ENCODE measurements at regions not wholly inside any gene's neighbourhood (a gene's known extent, or its start where the extent isn't known, plus 50 kb on each side); places are given as distances from the start of the nearest gene placed in this dataset.

- TF ChIP-seq ZNF462 (CRISPR knock-in tag; IDR thresholded peaks at IDR 0.05) (no peak), NANOG (IDR thresholded peaks at IDR 0.05; ENCODE audit: borderline replicate concordance) (0 out of 2 replicates have a peak, but pooled peaks have one; percentile 6), JUNB (IDR thresholded peaks at IDR 0.05; ENCODE audit: unreplicated experiment) (no peak), EZH2phosphoT487 (IDR thresholded peaks at IDR 0.05; ENCODE audit: unreplicated experiment) (no peak), ZNF114 (CRISPR knock-in tag; IDR thresholded peaks at IDR 0.05) (no peak)
These were observed 211.6 kb upstream of the ZNF184 start (continued) for GRCh38 chr6:27684264-27685211.

- peak; percentile 18 for ATAC-seq
- Histone ChIP-seq H4K20me1 (replicated peaks; ENCODE audit: insufficient read depth) (no peaks in the 10 kb centered on the region), H3K4me1 (ENCODE audit: insufficient read depth) (peaks cover 6% of the 10 kb centered on the region; the same call in 1 of the 2 replicates), H3K36me3 (ENCODE audit: insufficient read depth) (no peaks in the 10 kb centered on the region), H3K27me3 (ENCODE audit: insufficient read depth) (peaks cover 48% of the 10 kb centered on the region), H3K27ac (ENCODE audit: low read depth) (no peak overlapping the region), H3K79me2 (replicated peaks; ENCODE audit: insufficient read depth) (no peaks in the 10 kb centered on the region), H2AFZ (peak overlapping the region; percentile 35; the same call in 1 of the 2 replicates), H3K9me2 (ENCODE audit: insufficient read depth) (no peaks in the 10 kb centered on the region), H3K4me2 (peak overlapping the region; percentile 89), H3F3A (replicated peaks; ENCODE audit: low read depth) (0 out of 2 replicates have a peak, but pooled peaks cover 3% of the 10 kb centered on the region), H3K4me3 (peak overlapping the region; percentile 52)
- peaks cover 4% of the 10 kb centered on the region; the same call in 1 of the 3 replicates for H3K36me3 Mint-ChIP-seq (ENCODE audit: low read depth)
- peak overlapping the region; percentile 85 for H3K4me3 Mint-ChIP-seq
- no peak overlapping the region for H3K27ac Mint-ChIP-seq
- H3K27me3 Mint-ChIP-seq (ENCODE audit: insufficient read depth, low read depth, poor library complexity) = peaks cover 49% of the 10 kb centered on the region
- peaks cover 5% of the 10 kb centered on the region for H3K4me1 Mint-ChIP-seq
- DNase-seq (ENCODE audit: low spot score) = peak; percentile 30
- peaks cover 10% of the 10 kb centered on the region; the same call in 1 of the 3 replicates for H3K9me3 Mint-ChIP-seq
- no peak for TF ChIP-seq REST (IDR thresholded peaks at IDR 0.05; ENCODE audit: unreplicated experiment)
These were observed 207.2 kb upstream of the ZNF184 start for GRCh38 chr6:27679964-27680694.
